B cell (primary cell): ENCODE measurements at regions not wholly inside any gene's neighbourhood (a gene's known extent, or its start where the extent isn't known, plus 50 kb on each side); places are given as distances from the start of the nearest gene placed in this dataset.

Experiments used
- ATAC-seq: fragments of 200-7000 bp; cut with Tn5 transposase; one replicate; pipeline ENCODE4 v1.10.0; 2021; ENCODE audit warnings: low read depth, mild to moderate bottlenecking, moderate number of reproducible peaks, moderate library complexity
- CTCF ChIA-PET: fragments of 350-600 bp; sonication (Branson Sonifier 250); formaldehyde crosslinking; loops from one replicate; lab custom pipeline; 2021; ENCODE audit warnings: antibody characterized with exemption, inconsistent platforms; lab: Charles Lee
- POLR2A ChIA-PET: fragments of 350-600 bp; sonication (Branson Sonifier 250); formaldehyde crosslinking; loops from one replicate; lab custom pipeline; 2021; ENCODE audit warnings: antibody characterized with exemption; lab: Charles Lee
- DNase-seq: peaks from one replicate; pipeline ENCODE4 v3.0.0; 2013
- H2AFZ ChIP-seq: 2 replicates; pipeline ENCODE4 v1.6.1; 2012; ENCODE audit warnings: mild to moderate bottlenecking, low read depth, low read length; ENCODE audit not compliant: insufficient read depth, poor library complexity, severe bottlenecking
- H3K27ac ChIP-seq, 2 donors: 1 replicate in 1 of 2; 2 replicates in 1 of 2; pipeline ENCODE4 v1.5.1; 2012 to 2013; ENCODE audit warnings: low read length in 2 of 2, mild to moderate bottlenecking in 2 of 2, moderate library complexity in 1 of 2
- H3K27me3 ChIP-seq, 4 experiments: fragments of 200-600 bp in 1 of 4; sonication (generic) in 1 of 4; replicated peaks in 1 of 4; 1 replicate in 2 of 4; 2 replicates in 2 of 4; pipeline versions ENCODE4 v1.6.1 to v1.7.0; 2013 to 2016; ENCODE audit warnings: low read length in 3 of 4, mild to moderate bottlenecking in 2 of 4, mixed read lengths in 1 of 4, moderate library complexity in 1 of 4; ENCODE audit not compliant: insufficient read depth in 4 of 4, control insufficient read depth in 3 of 4; ENCODE audit errors: control extremely low read depth in 1 of 4
- H3K36me3 ChIP-seq, 2 experiments: replicated peaks in 1 of 2; 1 replicate in 1 of 2; 2 replicates in 1 of 2; pipeline versions ENCODE4 v1.6.1 to v1.7.1; 2013; ENCODE audit warnings: low read length in 1 of 2; ENCODE audit not compliant: insufficient read depth in 2 of 2, control insufficient read depth in 1 of 2; ENCODE audit errors: control extremely low read depth in 1 of 2, extremely low read depth in 1 of 2
- H3K4me1 ChIP-seq, 2 donors: fragments of 200-600 bp in 1 of 2; sonication (generic) in 1 of 2; 1 replicate in 1 of 2; 2 replicates in 1 of 2; pipeline versions ENCODE4 v1.5.1 to v1.6.1; 2013 to 2017; ENCODE audit warnings: low read length in 2 of 2; ENCODE audit not compliant: control insufficient read depth in 2 of 2, insufficient read depth in 2 of 2
- H3K4me2 ChIP-seq: replicated peaks from 2 replicates; pipeline ENCODE3; 2012; ENCODE audit warnings: mild to moderate bottlenecking, low read depth, low read length; ENCODE audit not compliant: poor library complexity, severe bottlenecking
- H3K4me3 ChIP-seq, 5 experiments: fragments of 200-600 bp in 1 of 5; sonication (generic) in 1 of 5; 1 replicate in 3 of 5; 2 replicates in 2 of 5; pipeline versions ENCODE4 v1.5.1 to v1.7.0; 2011 to 2016; ENCODE audit warnings: low read length in 4 of 5, mild to moderate bottlenecking in 4 of 5, low read depth in 2 of 5, control low read depth in 1 of 5, moderate library complexity in 1 of 5; ENCODE audit not compliant: insufficient read depth in 1 of 5; ENCODE audit errors: control extremely low read depth in 1 of 5, extremely low read depth in 1 of 5
- H3K79me2 ChIP-seq: fragments of 200-600 bp; sonication (generic); one replicate; pipeline ENCODE4 v1.6.0; 2016; ENCODE audit warnings: low read length; ENCODE audit not compliant: control insufficient read depth, insufficient read depth
- H3K9ac ChIP-seq: fragments of 200-600 bp; sonication (generic); 2 replicates; pipeline ENCODE4 v1.6.1; 2017; ENCODE audit warnings: mild to moderate bottlenecking, low read length, moderate library complexity
- H3K9me3 ChIP-seq, 3 donors: one replicate each; pipeline versions ENCODE4 v1.6.1 to v1.7.1; 2013; ENCODE audit warnings: low read length in 2 of 3; ENCODE audit not compliant: control insufficient read depth in 2 of 3, insufficient read depth in 1 of 3; ENCODE audit errors: control extremely low read depth in 1 of 3
- H4K20me1 ChIP-seq: 2 replicates; pipeline ENCODE4 v1.6.0; 2012; ENCODE audit warnings: mild to moderate bottlenecking, low read length; ENCODE audit not compliant: insufficient read depth, control insufficient read depth, poor library complexity, severe bottlenecking
- H3K27ac Mint-ChIP-seq: one replicate; pipeline ENCODE4 v1.8.0; 2021; ENCODE audit warnings: mixed read lengths
- H3K27me3 Mint-ChIP-seq: one replicate; pipeline ENCODE4 v1.8.0; 2021; ENCODE audit warnings: mixed read lengths
- H3K4me1 Mint-ChIP-seq: one replicate; pipeline ENCODE4 v1.8.0; 2021; ENCODE audit warnings: mixed read lengths
- H3K4me3 Mint-ChIP-seq: one replicate; pipeline ENCODE4 v1.8.0; 2021; ENCODE audit warnings: mixed read lengths
- H3K9me3 Mint-ChIP-seq: one replicate; pipeline ENCODE4 v1.8.0; 2022; ENCODE audit warnings: mixed read lengths; ENCODE audit not compliant: insufficient read depth
- CTCF ChIP-seq: fragments of 200-600 bp; IDR thresholded peaks from one replicate; pipeline ENCODE4 v1.8.0; 2022; ENCODE audit warnings: antibody characterized with exemption, mild to moderate bottlenecking
- EZH2 ChIP-seq: IDR thresholded peaks from 2 replicates; pipeline ENCODE4 v1.6.1; 2012; ENCODE audit warnings: borderline replicate concordance, low read depth, mild to moderate bottlenecking, moderate library complexity, low read length; ENCODE audit not compliant: insufficient read depth, poor library complexity, severe bottlenecking
- WGBS: methylation state at CpG from one replicate; pipeline ENCODE4 v1.1.5; 2013; ENCODE audit warnings: missing lambda C conversion rate; ENCODE audit not compliant: insufficient coverage; 5-methylcytosine and 5-hydroxymethylcytosine counted together
- intact Hi-C: fragments of 100-400 bp; cut with micrococcal nuclease; formaldehyde crosslinking; loops from one replicate; pipeline ENCODE4 v1.10.0; 2022

GRCh38 chr1:219119839-219120238 lies 53.8 kb upstream of the LYPLAL1 start:
- Mint-ChIP-seq H3K4me3 (no peak overlapping the region), H3K9me3 (no peaks in the 10 kb centered on the region), H3K27ac (no peak overlapping the region), H3K27me3 (peaks cover 3% of the 10 kb centered on the region), H3K4me1 (no peaks in the 10 kb centered on the region)
- intact Hi-C loops: no loop called here
- Histone ChIP-seq H3K4me1 (no peaks in the 10 kb centered on the region), H3K4me2 (no peak overlapping the region), H3K79me2 (no peaks in the 10 kb centered on the region), H3K4me3 (no peak overlapping the region), H3K27me3 (no peaks in the 10 kb centered on the region), H4K20me1 (no peaks in the 10 kb centered on the region), H2AFZ (no peak overlapping the region), H3K36me3 (no peaks in the 10 kb centered on the region), H3K27ac (no peak overlapping the region), H3K9me3 (no peaks in the 10 kb centered on the region), H3K9ac (no peak overlapping the region)
- ChIA-PET CTCF (no interaction called here), POLR2A (no interaction called here)
- DNase-seq (no peak), ATAC-seq (no peak)
- TF ChIP-seq CTCF: no peak
- no peak for TF ChIP-seq EZH2

- no peaks in the 10 kb centered on the region for H3K36me3 ChIP-seq
- Mint-ChIP-seq H3K4me1 (no peaks in the 10 kb centered on the region), H3K27me3 (peaks cover 3% of the 10 kb centered on the region), H3K9me3 (no peaks in the 10 kb centered on the region), H3K27ac (no peak overlapping the region), H3K4me3 (no peak overlapping the region)
- H3K4me1 ChIP-seq: no peaks in the 10 kb centered on the region
- no peaks in the 10 kb centered on the region for H3K27me3 ChIP-seq
- TF ChIP-seq CTCF (no peak), EZH2 (no peak)
- ChIA-PET CTCF (no interaction called here), POLR2A (no interaction called here)
- H3K4me2 ChIP-seq: no peak overlapping the region
- DNase-seq (no peak), ATAC-seq (no peak)
- no peaks in the 10 kb centered on the region for H3K79me2 ChIP-seq
- WGBS: 68% methylated on average over 5 of the region's 6 CpGs
- no peaks in the 10 kb centered on the region for H4K20me1 ChIP-seq
- intact Hi-C loops: no loop called here
- H3K4me3 ChIP-seq: no peak overlapping the region
- H3K9me3 ChIP-seq: no peaks in the 10 kb centered on the region
- no peak overlapping the region for H3K9ac ChIP-seq
- H2AFZ ChIP-seq: no peak overlapping the region
- no peak overlapping the region for H3K27ac ChIP-seq
Measured at GRCh38 chr1:219120624-219121544, 52.8 kb upstream of the LYPLAL1 start.
